HEK293 (cell line): ENCODE measurements at regions not wholly inside any gene's neighbourhood (a gene's known extent, or its start where the extent isn't known, plus 50 kb on each side); places are given as distances from the start of the nearest gene placed in this dataset.

Experiments used
- KLF16 ChIP-seq: fragments of 450-650 bp; formaldehyde crosslinking; IDR thresholded peaks from 2 replicates; pipeline ENCODE4 v1.5.1; 2017; ENCODE audit warnings: missing biosample characterization, missing genetic modification characterization
- MEIS1 ChIP-seq: sonication (generic); formaldehyde crosslinking; IDR thresholded peaks from 2 replicates; pipeline ENCODE4 v1.8.1; 2022; ENCODE audit warnings: missing genetic modification reagents, mild to moderate bottlenecking, borderline replicate concordance
- YY1 ChIP-seq: fragments of 450-650 bp; formaldehyde crosslinking; IDR thresholded peaks from 2 replicates; pipeline ENCODE4 v1.5.1; 2018; ENCODE audit warnings: missing biosample characterization, missing genetic modification characterization
- ZBTB1 ChIP-seq: fragments of 450-650 bp; formaldehyde crosslinking; IDR thresholded peaks from 2 replicates; pipeline ENCODE4 v1.5.1; 2016; ENCODE audit warnings: missing biosample characterization, missing genetic modification characterization
- ZBTB7A ChIP-seq: fragments of 450-650 bp; formaldehyde crosslinking; IDR thresholded peaks from 2 replicates; pipeline ENCODE4 v1.5.1; 2016; ENCODE audit warnings: low read depth, missing biosample characterization, missing genetic modification characterization
- ZNF140 ChIP-seq: fragments of 450-650 bp; formaldehyde crosslinking; IDR thresholded peaks from 2 replicates; pipeline ENCODE4 v1.5.1; 2016; ENCODE audit warnings: missing biosample characterization, missing genetic modification characterization
- ZNF311 ChIP-seq: fragments of 450-650 bp; formaldehyde crosslinking; IDR thresholded peaks from 2 replicates; pipeline ENCODE4 v1.5.1; 2017; ENCODE audit warnings: missing biosample characterization, missing genetic modification characterization, borderline replicate concordance
- ZNF48 ChIP-seq: fragments of 450-650 bp; formaldehyde crosslinking; IDR thresholded peaks from 2 replicates; pipeline ENCODE4 v1.5.1; 2016; ENCODE audit warnings: missing biosample characterization, missing genetic modification characterization
- TF ChIP-seq, protein P1 (sequence below): fragments of 450-650 bp; formaldehyde crosslinking; IDR thresholded peaks from 2 replicates; pipeline ENCODE4 v1.5.1; 2016; ENCODE audit warnings: missing biosample characterization, missing genetic modification characterization
- TF ChIP-seq, protein P2 (sequence below): fragments of 450-650 bp; formaldehyde crosslinking; IDR thresholded peaks from 2 replicates; pipeline ENCODE4 v1.5.1; 2016; ENCODE audit warnings: missing biosample characterization, missing genetic modification characterization, low read depth
- TF ChIP-seq, protein P3 (sequence below): fragments of 450-650 bp; formaldehyde crosslinking; IDR thresholded peaks from 2 replicates; pipeline ENCODE4 v1.5.1; 2016; ENCODE audit warnings: missing biosample characterization, missing genetic modification characterization

GRCh38 chr4:26051240-26051639 is 137.2 kb downstream of the SMIM20 start:
- TF ChIP-seq, protein P1, sequence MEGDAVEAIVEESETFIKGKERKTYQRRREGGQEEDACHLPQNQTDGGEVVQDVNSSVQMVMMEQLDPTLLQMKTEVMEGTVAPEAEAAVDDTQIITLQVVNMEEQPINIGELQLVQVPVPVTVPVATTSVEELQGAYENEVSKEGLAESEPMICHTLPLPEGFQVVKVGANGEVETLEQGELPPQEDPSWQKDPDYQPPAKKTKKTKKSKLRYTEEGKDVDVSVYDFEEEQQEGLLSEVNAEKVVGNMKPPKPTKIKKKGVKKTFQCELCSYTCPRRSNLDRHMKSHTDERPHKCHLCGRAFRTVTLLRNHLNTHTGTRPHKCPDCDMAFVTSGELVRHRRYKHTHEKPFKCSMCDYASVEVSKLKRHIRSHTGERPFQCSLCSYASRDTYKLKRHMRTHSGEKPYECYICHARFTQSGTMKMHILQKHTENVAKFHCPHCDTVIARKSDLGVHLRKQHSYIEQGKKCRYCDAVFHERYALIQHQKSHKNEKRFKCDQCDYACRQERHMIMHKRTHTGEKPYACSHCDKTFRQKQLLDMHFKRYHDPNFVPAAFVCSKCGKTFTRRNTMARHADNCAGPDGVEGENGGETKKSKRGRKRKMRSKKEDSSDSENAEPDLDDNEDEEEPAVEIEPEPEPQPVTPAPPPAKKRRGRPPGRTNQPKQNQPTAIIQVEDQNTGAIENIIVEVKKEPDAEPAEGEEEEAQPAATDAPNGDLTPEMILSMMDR: no peak
- TF ChIP-seq ZBTB7A (no peak), ZNF140 (tag by site-specific recombination) (no peak), ZBTB1 (tag by site-specific recombination) (no peak), YY1 (tag by site-specific recombination) (no peak), KLF16 (tag by site-specific recombination) (no peak), ZNF311 (no peak), ZNF48 (tag by site-specific recombination) (no peak), MEIS1 (CRISPR knock-in tag) (no peak)
- TF ChIP-seq, protein P2, sequence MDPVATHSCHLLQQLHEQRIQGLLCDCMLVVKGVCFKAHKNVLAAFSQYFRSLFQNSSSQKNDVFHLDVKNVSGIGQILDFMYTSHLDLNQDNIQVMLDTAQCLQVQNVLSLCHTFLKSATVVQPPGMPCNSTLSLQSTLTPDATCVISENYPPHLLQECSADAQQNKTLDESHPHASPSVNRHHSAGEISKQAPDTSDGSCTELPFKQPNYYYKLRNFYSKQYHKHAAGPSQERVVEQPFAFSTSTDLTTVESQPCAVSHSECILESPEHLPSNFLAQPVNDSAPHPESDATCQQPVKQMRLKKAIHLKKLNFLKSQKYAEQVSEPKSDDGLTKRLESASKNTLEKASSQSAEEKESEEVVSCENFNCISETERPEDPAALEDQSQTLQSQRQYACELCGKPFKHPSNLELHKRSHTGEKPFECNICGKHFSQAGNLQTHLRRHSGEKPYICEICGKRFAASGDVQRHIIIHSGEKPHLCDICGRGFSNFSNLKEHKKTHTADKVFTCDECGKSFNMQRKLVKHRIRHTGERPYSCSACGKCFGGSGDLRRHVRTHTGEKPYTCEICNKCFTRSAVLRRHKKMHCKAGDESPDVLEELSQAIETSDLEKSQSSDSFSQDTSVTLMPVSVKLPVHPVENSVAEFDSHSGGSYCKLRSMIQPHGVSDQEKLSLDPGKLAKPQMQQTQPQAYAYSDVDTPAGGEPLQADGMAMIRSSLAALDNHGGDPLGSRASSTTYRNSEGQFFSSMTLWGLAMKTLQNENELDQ: no peak
- TF ChIP-seq, protein P3, sequence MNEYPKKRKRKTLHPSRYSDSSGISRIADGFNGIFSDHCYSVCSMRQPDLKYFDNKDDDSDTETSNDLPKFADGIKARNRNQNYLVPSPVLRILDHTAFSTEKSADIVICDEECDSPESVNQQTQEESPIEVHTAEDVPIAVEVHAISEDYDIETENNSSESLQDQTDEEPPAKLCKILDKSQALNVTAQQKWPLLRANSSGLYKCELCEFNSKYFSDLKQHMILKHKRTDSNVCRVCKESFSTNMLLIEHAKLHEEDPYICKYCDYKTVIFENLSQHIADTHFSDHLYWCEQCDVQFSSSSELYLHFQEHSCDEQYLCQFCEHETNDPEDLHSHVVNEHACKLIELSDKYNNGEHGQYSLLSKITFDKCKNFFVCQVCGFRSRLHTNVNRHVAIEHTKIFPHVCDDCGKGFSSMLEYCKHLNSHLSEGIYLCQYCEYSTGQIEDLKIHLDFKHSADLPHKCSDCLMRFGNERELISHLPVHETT (tag by site-specific recombination): no peak
